SK-N-SH treated with all-trans-retinoic acid at 6 μM for 48 hours (cell line): ENCODE measurements at regions not wholly inside any gene's neighbourhood (a gene's known extent, or its start where the extent isn't known, plus 50 kb on each side); places are given as distances from the start of the nearest gene placed in this dataset.

ENCODE experiments used
- ARNTL ChIP-seq: fragments of 450-650 bp; formaldehyde crosslinking; IDR thresholded peaks from 2 replicates; pipeline ENCODE4 v1.5.0; 2020; ENCODE audit warnings: low read depth, mild to moderate bottlenecking, moderate library complexity, borderline replicate concordance
- GLIS3 ChIP-seq: fragments of 250-450 bp; sonication (Bioruptor Pico); IDR thresholded peaks from 2 replicates; pipeline ENCODE4 v1.5.0; 2020; ENCODE audit warnings: mild to moderate bottlenecking, moderate library complexity
- RARB ChIP-seq: fragments of 250-450 bp; sonication (Bioruptor Pico); IDR thresholded peaks from 2 replicates; pipeline ENCODE4 v1.8.0; 2021; ENCODE audit warnings: mild to moderate bottlenecking, moderate library complexity
- SNAI2 ChIP-seq: fragments of 250-450 bp; sonication (Bioruptor Pico); IDR thresholded peaks from 2 replicates; pipeline ENCODE4 v1.5.0; 2020; ENCODE audit warnings: mild to moderate bottlenecking, moderate library complexity
- TOX ChIP-seq: fragments of 250-450 bp; sonication (Bioruptor Pico); IDR thresholded peaks from 2 replicates; pipeline ENCODE4 v1.8.0; 2021; ENCODE audit warnings: mild to moderate bottlenecking, moderate library complexity, borderline replicate concordance
- ZC3H10 ChIP-seq: fragments of 250-450 bp; sonication (Bioruptor Pico); IDR thresholded peaks from 2 replicates; pipeline ENCODE4 v1.5.1; 2021; ENCODE audit warnings: mild to moderate bottlenecking, moderate library complexity
- ZFP3 ChIP-seq: fragments of 250-450 bp; sonication (Bioruptor Pico); IDR thresholded peaks from 2 replicates; pipeline ENCODE4 v1.5.0; 2020; ENCODE audit warnings: mild to moderate bottlenecking, moderate library complexity
- TF ChIP-seq, protein P1 (sequence below): fragments of 250-450 bp; sonication (Bioruptor Pico); IDR thresholded peaks from 2 replicates; pipeline ENCODE4 v1.5.0; 2020; ENCODE audit warnings: mild to moderate bottlenecking, moderate library complexity

DNA sequence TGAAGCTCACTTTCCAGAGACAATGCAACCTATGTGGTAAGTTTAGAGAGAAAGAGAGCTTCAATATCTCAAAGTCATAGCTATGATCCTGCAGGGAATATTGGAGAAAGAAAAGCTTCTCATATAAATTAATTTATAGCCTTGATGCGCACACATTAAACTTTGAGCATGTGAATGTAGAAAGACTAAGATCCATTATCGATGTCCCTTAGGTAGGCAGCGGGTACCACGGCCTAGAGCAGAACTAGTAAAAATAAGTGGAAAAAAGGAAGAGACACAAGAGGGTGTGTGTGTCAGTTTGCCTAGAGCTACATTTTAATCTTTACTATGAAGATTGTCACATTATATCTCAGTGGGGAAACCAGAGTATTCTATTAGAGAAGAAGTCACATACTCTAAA, 685.6 kb downstream of the AMY1C start:
- TF ChIP-seq GLIS3 (CRISPR knock-in tag) (no peak), ARNTL (CRISPR knock-in tag) (no peak), ZC3H10 (CRISPR knock-in tag) (no peak), RARB (CRISPR knock-in tag) (no peak), TOX (CRISPR knock-in tag) (no peak), ZFP3 (CRISPR knock-in tag) (no peak), SNAI2 (CRISPR knock-in tag) (no peak)
- TF ChIP-seq, protein P1, sequence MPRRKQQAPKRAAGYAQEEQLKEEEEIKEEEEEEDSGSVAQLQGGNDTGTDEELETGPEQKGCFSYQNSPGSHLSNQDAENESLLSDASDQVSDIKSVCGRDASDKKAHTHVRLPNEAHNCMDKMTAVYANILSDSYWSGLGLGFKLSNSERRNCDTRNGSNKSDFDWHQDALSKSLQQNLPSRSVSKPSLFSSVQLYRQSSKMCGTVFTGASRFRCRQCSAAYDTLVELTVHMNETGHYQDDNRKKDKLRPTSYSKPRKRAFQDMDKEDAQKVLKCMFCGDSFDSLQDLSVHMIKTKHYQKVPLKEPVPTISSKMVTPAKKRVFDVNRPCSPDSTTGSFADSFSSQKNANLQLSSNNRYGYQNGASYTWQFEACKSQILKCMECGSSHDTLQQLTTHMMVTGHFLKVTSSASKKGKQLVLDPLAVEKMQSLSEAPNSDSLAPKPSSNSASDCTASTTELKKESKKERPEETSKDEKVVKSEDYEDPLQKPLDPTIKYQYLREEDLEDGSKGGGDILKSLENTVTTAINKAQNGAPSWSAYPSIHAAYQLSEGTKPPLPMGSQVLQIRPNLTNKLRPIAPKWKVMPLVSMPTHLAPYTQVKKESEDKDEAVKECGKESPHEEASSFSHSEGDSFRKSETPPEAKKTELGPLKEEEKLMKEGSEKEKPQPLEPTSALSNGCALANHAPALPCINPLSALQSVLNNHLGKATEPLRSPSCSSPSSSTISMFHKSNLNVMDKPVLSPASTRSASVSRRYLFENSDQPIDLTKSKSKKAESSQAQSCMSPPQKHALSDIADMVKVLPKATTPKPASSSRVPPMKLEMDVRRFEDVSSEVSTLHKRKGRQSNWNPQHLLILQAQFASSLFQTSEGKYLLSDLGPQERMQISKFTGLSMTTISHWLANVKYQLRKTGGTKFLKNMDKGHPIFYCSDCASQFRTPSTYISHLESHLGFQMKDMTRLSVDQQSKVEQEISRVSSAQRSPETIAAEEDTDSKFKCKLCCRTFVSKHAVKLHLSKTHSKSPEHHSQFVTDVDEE: no peak
